Brain pericyte (primary cell): ENCODE measurements at regions not wholly inside any gene's neighbourhood (a gene's known extent, or its start where the extent isn't known, plus 50 kb on each side); places are given as distances from the start of the nearest gene placed in this dataset.
A peak's percentile ranks its signal among the peaks of the same experiment; 100 is the strongest.
"Not testable (repeated sequence)": the region's sequence is repeated elsewhere in the genome, so short reads cannot be mapped to it uniquely, and the experiment has no call there.

Experiments used
- DNase-seq: peaks from one replicate; pipeline ENCODE4 v3.0.0-alpha.2; 2012; ENCODE audit warnings: low read depth, low spot score

DNA sequence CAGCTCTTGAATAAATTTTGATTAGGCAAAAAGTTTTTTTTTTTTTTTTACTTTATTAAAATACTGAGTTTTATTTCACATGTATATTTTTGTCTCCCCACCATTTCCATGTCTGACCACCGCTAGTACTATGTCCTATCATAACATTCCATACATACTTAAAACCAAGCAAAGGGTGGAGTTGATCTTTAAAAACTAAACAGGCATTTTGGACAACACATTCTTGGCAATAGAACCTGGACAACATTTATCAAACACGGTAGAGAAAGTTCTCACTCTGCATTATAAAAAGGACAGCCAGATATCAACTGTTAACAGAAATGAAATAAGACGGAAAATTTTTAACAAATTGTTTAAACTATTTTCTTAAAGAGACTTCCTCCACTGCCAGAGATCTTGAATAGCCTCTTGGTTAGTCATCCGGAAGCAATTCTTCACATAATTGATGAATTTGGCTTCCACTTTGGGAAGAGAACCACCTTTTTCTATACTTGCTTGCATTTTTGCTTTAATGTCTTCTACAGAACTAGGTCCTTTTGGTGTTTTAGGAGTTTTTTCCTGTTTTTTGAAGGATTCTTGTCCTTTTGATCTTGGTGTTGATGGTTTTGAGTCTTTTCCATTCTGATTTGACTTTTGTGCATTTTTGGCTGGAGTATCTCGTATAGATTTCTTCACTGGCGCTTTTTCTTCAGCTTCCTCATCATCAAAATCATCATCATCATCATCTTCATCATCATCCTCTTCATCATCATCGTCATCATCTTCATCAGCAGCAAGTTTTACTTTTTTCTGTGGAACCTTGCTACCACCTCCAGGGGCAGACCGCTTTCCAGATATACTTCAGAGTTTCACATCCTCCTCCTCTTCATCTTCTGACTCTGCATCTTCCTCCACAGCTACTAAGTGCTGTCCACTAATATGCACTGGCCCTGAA is 58.7 kb downstream of the POU5F2 start:
- not testable (repeated sequence) for DNase-seq

DNA sequence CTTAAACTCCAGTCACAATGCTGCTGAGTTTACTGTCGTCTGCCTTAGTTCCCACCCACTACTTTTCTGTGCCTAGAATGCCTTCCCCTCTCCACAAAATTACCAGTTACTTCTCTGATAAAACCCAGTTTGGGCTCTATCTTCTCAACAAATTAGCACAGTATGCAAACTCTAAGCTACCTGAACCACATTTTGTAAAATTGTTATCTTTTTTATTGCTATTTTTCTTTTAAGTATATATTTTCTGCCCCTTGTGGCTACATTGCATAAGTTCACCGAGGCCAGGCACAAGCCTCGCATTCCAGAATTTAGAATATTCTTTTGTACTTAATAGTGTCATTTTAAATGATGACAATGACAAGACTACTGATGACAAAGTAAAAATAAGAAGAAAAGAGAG is 60.0 kb downstream of the POU5F2 start:
- no peak for DNase-seq

GRCh38 chr5:93677359-93677891 is 64.0 kb downstream of the POU5F2 start:
- peak; percentile 96 for DNase-seq

DNA sequence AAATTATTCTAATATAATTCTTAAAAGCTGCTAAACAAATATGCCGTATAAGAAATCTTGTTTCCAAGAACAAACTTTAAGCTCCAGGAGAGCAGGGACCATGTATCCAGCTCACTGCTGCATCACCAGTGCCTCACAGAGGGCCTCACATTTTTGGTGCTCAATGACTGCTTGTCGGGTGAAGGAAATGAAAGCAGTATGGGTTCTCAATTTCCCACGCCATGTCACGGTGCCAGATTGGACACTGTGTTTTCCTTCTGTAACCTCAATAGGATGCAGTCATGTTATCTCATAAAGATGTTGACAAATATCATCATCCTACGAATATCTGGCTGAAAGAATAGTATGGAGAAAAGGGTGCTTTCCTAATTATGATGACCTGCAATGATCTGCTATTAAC is 64.7 kb downstream of the POU5F2 start:
- DNase-seq = no peak

- no peak for DNase-seq
These were observed 65.6 kb downstream of the POU5F2 start for GRCh38 chr5:93675460-93676450.

DNA sequence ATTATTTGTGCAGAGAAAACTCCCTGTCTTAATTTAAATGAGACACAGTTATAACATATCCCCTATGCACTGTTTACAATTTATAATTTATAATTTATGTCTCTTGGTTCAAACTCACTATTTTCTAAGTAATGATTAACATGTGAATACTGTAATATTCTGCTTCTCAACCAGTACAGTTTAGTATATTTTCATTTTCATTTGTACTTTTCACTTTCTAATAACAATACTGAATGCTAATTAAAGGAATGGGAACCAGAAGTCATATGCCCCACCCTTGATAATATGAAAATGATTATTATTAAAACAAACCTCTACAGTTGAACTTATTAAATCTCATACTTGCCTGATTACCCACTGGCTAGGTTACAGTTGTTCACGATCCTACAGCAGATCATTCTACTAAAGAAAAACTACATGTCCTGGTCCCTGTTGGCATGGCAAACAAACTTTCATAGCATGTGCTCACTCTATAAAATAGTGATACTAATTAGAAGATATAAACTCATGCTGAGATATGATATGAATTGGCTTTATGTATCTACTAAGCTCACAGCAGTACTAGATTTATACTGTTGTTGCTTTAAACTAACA is 66.4 kb downstream of the POU5F2 start:
- DNase-seq = no peak

DNA sequence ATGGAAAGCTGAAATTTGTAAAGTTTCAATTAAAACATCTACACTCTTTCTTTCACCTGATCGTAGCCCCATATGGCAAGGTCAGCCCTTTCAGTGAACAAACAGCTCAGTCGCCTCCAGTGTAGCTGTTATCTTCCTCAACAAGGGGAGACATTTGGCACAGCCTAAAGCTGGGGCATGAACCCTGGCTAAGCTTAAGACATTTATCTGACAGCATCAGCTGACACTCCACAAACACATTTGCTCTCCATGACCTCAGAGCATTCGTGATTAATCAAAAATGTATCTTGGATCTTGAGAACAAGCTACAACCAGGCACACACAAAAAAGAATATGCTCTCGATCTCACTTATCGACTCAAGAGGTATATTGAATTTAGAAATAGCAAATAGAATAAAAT is 67.3 kb downstream of the POU5F2 start:
- DNase-seq = no peak

DNA sequence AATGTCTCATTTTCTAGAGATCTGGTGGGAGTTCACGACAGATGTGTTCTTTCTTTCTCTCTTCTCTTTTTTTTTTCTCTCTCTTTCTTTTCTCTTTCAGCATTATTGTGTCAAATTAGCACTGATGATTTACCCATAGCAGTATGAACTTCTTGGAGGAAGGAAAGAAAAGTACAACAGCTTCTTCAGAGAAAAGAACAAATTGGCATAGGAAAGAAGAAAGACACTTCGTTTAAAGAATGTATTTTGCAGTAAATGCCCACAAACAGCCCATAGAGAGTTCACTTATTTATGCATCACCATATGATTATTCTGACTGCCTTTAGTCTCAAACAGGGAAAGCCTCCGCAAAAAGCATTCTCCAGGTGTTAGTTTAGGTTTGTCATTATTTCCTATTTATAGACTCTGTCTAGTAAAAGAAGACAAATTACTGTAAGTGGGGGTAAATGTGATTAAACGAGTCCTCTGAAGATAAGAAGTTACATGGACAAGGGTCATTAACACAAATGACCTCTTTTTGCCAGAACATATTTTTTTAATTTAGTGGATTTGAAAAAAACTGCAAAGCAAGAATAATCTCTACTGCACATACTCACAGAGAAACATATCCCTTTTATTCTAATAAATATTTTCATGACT is 68.0 kb downstream of the POU5F2 start:
- DNase-seq = no peak

- no peak for DNase-seq
These were observed 75.8 kb downstream of the POU5F2 start for GRCh38 chr5:93665648-93666047.

DNA sequence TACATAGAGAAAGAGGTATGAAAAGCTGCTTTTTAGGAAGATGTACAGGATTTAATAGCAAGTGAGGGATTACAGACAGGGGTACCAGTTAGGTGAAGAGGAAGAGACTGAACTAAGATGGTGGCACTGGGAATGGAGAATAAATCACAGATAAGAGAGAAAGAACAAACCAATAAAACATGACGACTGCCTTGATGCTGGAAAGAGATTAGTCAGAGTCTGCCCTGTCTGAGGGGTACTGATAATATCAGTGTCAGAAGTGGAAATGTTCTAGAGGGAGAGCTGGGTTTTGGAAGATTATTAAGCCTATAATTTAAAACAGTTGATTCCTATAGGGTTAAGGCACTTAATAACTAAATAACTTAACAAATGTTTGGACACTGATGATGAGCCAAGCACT is 77.7 kb downstream of the NR2F1 start:
- DNase-seq = no peak

GRCh38 chr5:93658044-93658443 is 75.0 kb downstream of the NR2F1 start:
- no peak for DNase-seq

DNA sequence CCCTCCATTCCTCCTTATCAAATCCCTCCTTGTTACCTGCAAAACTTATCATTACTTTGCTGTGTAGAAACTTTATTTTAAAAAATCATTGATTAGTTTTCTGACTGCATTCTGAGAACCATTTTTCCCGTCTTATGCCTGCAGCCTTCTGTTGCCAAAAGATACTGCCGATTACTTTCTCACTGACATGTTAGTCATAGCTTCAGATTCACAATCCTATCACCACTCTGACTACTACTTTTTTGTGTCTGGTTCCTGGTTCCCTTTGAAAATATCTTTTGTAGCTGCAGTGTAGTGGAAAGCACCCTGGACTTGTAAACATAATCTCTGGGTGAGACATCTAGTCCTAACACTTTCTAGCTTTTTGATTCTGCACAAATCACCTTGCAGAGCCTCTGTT is 71.7 kb downstream of the NR2F1 start:
- DNase-seq = no peak

DNA sequence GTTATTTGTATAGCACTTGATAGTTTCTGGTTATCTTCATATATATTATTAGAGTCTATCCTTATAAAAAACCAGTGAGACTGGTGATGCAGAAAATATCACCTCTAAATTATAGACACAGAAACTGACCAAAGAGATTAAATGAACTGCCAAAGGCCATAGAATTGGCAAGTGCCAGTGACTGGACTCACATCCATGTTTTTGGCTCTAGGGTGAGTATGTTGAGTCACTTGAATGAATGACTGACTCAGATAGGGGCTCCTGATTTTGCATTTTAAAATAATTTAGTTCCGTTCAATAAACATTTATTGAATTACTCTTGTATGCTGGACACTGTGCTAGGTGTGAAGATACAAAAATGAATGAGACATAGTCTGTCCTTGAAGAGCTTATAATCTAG is 70.7 kb downstream of the NR2F1 start:
- no peak for DNase-seq

GRCh38 chr5:93649234-93649900 is 66.3 kb downstream of the NR2F1 start:
- no peak for DNase-seq

- no peak for DNase-seq
These were observed 61.7 kb downstream of the NR2F1 start for GRCh38 chr5:93644760-93645159.
